BJ (cell line): ENCODE measurements at regions not wholly inside any gene's neighbourhood (a gene's known extent, or its start where the extent isn't known, plus 50 kb on each side); places are given as distances from the start of the nearest gene placed in this dataset.

Experiments used
- CTCF ChIA-PET: fragments of 350-600 bp; formaldehyde crosslinking; extraction: SDS; loops from one replicate; lab custom pipeline; 2021; ENCODE audit warnings: antibody characterized with exemption, inconsistent platforms; lab: Yijun Ruan, JAX
- POLR2A ChIA-PET: fragments of 300-600 bp; sonication (Branson Sonifier 250); formaldehyde crosslinking; extraction: SDS; loops from one replicate; lab custom pipeline; 2021; ENCODE audit warnings: antibody characterized with exemption; lab: Charles Lee
- DNase-seq: peaks from one replicate; pipeline ENCODE4 v3.0.0-alpha.2; 2011; ENCODE audit warnings: low read depth
- H3K27me3 ChIP-seq: 2 replicates; pipeline ENCODE4 v1.6.0; 2011; ENCODE audit warnings: low read length; ENCODE audit not compliant: control insufficient read depth, insufficient read depth
- H3K36me3 ChIP-seq: 2 replicates; pipeline ENCODE4 v1.5.1; 2011; ENCODE audit warnings: low read length; ENCODE audit not compliant: control insufficient read depth, insufficient read depth
- H3K4me3 ChIP-seq: 2 replicates; pipeline ENCODE4 v1.5.1; 2011; ENCODE audit warnings: low read depth, mild to moderate bottlenecking, control low read depth, low read length
- TF ChIP-seq, protein P1 (sequence below): IDR thresholded peaks from 2 replicates; pipeline ENCODE4 v1.5.1; 2011; ENCODE audit warnings: low read depth, mild to moderate bottlenecking, control low read depth, inconsistent platforms, low read length, moderate library complexity; ENCODE audit not compliant: insufficient read depth

DNA sequence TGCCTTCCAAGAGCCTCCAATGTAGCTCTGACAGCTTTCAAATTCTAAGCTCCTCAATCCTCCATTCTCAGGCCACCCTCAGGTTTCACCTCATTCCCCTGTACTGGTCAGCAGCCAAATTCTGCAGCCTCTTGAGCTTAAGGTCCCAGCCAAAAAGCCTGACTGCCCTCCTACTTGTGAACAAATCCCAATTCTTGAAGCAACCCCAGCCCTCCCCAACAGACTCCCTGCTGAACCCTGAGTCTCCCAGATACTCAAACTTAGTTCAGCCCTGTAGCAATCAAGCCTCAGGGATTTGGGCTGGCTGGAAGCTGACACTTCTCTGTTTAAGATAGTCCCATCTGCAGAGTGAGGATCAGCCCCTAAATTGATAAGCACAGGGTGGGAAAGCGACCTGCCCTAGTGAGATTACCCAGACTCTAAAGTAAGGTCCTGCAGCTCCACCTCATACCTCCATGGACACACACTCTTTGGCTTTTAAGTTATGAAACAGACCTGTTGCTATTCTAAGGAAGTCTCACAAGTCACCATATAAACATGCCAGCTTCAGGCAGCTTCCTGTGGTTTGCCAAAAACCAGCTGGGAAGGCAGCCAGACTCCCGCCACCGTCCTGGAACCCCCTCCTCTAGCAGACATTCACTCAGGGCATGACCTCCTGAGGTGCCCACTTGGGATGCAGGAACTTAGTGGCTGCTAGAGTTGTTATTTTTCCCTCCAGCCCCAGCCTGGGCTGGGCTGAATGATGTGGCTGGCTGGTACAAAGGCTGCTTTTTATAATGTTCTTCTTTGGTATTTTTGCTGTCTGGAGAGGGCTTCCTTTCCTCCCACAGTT, 82.5 kb upstream of the PICALM start:
- Histone ChIP-seq H3K36me3 (no peaks in the 10 kb centered on the region), H3K27me3 (no peaks in the 10 kb centered on the region), H3K4me3 (no peak overlapping the region)
- ChIA-PET POLR2A (interaction anchor here (0.8 to 1.3 kb wide), 3 partner anchors 9 to 82 kb away, joined by 5 to 6 read pairs (median 6); partner anchors contain the start of gene PICALM), CTCF (interaction anchor here (1.7 kb wide), 1 partner anchor 42 kb away, joined by 5 read pairs; no protein-coding TSS in a partner anchor)
- no peak for DNase-seq
- TF ChIP-seq, protein P1, sequence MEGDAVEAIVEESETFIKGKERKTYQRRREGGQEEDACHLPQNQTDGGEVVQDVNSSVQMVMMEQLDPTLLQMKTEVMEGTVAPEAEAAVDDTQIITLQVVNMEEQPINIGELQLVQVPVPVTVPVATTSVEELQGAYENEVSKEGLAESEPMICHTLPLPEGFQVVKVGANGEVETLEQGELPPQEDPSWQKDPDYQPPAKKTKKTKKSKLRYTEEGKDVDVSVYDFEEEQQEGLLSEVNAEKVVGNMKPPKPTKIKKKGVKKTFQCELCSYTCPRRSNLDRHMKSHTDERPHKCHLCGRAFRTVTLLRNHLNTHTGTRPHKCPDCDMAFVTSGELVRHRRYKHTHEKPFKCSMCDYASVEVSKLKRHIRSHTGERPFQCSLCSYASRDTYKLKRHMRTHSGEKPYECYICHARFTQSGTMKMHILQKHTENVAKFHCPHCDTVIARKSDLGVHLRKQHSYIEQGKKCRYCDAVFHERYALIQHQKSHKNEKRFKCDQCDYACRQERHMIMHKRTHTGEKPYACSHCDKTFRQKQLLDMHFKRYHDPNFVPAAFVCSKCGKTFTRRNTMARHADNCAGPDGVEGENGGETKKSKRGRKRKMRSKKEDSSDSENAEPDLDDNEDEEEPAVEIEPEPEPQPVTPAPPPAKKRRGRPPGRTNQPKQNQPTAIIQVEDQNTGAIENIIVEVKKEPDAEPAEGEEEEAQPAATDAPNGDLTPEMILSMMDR, result no peak

DNA sequence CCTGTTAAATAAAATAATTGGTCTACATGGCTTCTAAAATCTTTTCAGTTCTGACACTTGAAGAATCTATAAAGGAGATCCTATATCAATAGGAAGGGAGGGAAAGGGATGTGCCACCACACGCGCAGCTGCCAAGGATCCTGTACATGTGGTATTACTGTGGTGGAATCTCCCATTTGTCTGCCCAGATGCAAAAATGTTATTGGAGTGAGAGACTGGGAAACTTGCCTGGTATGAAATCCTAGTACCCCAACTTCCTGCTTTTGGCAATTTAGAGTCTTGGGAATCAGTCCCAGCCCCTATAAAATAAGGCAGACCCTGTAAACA, 81.9 kb upstream of the PICALM start:
- POLR2A ChIA-PET, result interaction anchor here (0.7 to 1.0 kb wide), 3 partner anchors 10 to 111 kb away, joined by 3 to 6 read pairs (median 6); no protein-coding TSS in a partner anchor
- H3K36me3 ChIP-seq, result no peaks in the 10 kb centered on the region
- no peaks in the 10 kb centered on the region for H3K27me3 ChIP-seq
- TF ChIP-seq, protein P1, result no peak
- DNase-seq, result no peak
- H3K4me3 ChIP-seq, result no peak overlapping the region
- CTCF ChIA-PET, result no interaction called here

DNA sequence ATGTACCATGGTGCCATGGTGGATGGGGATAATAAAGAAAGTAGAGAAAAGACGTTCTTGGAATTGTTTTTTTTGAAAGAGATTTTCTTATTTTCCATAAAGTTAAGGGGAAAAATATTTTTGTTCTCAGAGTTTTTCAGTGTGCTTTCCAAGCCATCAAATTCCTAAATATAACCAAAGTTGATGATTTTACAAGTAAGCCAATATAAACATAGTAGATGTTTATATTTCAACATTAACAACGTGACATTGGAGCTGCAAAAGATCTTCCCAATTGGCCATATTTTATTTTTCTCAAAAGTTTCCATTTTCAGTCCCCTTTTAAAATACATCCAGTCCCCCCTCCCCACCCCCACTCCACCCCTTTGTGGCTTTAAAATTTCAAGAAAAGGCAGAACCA, 80.9 kb upstream of the PICALM start:
- ChIA-PET CTCF (interaction anchor here (0.7 kb wide), 1 partner anchor 81 kb away, joined by 3 read pairs; no protein-coding TSS in a partner anchor), POLR2A (no interaction called here)
- TF ChIP-seq, protein P1, result no peak
- Histone ChIP-seq H3K36me3 (no peaks in the 10 kb centered on the region), H3K4me3 (no peak overlapping the region), H3K27me3 (no peaks in the 10 kb centered on the region)
- no peak for DNase-seq

DNA sequence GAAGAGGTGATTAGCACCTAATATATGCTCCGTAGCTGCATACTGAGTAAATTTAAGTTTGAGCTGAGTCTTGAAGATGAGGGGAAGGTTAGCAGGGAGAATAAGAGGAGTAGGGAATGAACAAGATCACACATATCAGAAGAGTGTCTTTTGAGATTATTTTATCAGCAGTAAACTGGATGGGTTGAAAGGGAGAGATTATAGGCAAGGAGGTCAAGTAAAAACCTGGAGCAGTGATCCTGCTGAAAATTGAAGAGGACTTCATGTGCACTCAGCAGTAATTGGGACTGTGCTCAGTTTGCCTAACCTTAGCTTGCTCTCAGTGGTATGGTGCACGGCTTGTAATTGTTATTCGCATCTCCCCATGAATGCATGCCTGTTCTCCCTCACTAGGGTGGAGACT, 79.5 kb upstream of the PICALM start:
- ChIA-PET POLR2A (interaction anchor here (0.6 kb wide), 1 partner anchor 155 kb away, joined by 7 read pairs; no protein-coding TSS in a partner anchor), CTCF (no interaction called here)
- no peak overlapping the region for H3K4me3 ChIP-seq

DNA sequence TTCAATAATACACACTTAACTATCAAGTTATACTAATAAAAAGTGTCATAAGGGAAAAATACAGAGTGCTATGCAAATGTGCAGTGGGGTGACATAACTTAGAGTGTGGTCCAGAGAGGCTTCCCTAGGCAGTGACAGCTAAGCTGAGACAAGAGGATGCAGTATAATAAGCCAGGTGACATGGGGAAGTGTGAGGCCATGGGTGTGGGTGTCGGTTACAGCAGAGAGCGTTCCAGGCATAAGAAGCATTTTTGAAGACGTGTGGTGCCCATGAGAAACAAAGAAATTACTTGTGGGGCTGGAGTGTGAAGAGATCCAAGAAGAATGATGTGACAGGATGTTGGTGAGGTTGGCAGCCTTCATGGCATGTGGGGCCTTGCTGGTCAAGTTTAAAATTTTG, 78.1 kb upstream of the PICALM start:
- ChIA-PET POLR2A (no interaction called here), CTCF (no interaction called here)
- TF ChIP-seq, protein P1, result no peak
- DNase-seq, result no peak
- Histone ChIP-seq H3K27me3 (no peaks in the 10 kb centered on the region; the same call in 1 of the 2 replicates), H3K4me3 (no peak overlapping the region), H3K36me3 (no peaks in the 10 kb centered on the region)

More for the DNA sequence above, 79.5 kb upstream of the PICALM start:
- TF ChIP-seq, protein P1, result no peak
- Histone ChIP-seq H3K36me3 (no peaks in the 10 kb centered on the region), H3K27me3 (no peaks in the 10 kb centered on the region; the same call in 1 of the 2 replicates)
- DNase-seq, result no peak
